Hepatocyte (in vitro differentiated cells): ENCODE measurements at regions not wholly inside any gene's neighbourhood (a gene's known extent, or its start where the extent isn't known, plus 50 kb on each side); places are given as distances from the start of the nearest gene placed in this dataset.

Experiments
- EZH2 ChIP-seq: fragments of 200-600 bp; sonication (generic); IDR thresholded peaks from 2 replicates; pipeline ENCODE4 v1.6.1; 2016; ENCODE audit warnings: antibody characterized with exemption, mild to moderate bottlenecking, borderline replicate concordance
- EZH2phosphoT487 ChIP-seq: fragments of 200-600 bp; sonication (generic); IDR thresholded peaks from one replicate; pipeline ENCODE4 v1.6.1; 2018; ENCODE audit warnings: antibody characterized with exemption, mild to moderate bottlenecking, low read depth, moderate library complexity; ENCODE audit not compliant: unreplicated experiment, severe bottlenecking
- TF ChIP-seq, protein P1 (sequence below): fragments of 200-600 bp; sonication (generic); IDR thresholded peaks from 2 replicates; pipeline ENCODE4 v1.5.1; 2016; ENCODE audit warnings: antibody characterized with exemption, mild to moderate bottlenecking; ENCODE audit not compliant: poor library complexity

DNA sequence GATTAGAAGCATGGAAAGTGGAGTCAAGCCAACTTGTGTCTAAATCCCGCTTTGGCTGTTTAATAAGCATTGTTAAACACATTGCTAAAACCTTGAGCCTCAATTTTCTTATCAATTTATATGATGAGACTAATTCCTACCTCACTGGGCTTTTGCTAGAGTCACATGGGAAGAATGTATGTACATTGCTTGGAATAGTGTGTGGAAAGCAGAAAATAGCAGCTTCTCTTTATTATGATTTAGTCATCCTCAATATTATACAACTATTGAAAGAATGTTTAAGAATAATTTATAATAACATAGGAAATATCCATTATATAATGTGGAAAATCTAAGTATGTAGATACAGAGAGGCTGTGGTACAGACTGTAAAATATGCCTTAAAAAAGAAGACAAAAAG lies 313.0 kb upstream of the CDYL start:
- TF ChIP-seq, protein P1, sequence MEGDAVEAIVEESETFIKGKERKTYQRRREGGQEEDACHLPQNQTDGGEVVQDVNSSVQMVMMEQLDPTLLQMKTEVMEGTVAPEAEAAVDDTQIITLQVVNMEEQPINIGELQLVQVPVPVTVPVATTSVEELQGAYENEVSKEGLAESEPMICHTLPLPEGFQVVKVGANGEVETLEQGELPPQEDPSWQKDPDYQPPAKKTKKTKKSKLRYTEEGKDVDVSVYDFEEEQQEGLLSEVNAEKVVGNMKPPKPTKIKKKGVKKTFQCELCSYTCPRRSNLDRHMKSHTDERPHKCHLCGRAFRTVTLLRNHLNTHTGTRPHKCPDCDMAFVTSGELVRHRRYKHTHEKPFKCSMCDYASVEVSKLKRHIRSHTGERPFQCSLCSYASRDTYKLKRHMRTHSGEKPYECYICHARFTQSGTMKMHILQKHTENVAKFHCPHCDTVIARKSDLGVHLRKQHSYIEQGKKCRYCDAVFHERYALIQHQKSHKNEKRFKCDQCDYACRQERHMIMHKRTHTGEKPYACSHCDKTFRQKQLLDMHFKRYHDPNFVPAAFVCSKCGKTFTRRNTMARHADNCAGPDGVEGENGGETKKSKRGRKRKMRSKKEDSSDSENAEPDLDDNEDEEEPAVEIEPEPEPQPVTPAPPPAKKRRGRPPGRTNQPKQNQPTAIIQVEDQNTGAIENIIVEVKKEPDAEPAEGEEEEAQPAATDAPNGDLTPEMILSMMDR: no peak
- no peak for TF ChIP-seq EZH2
- TF ChIP-seq EZH2phosphoT487: no peak
